GM12872 (cell line): ENCODE measurements at regions not wholly inside any gene's neighbourhood (a gene's known extent, or its start where the extent isn't known, plus 50 kb on each side); places are given as distances from the start of the nearest gene placed in this dataset.

Experiments
- CTCF ChIP-seq: IDR thresholded peaks from 3 replicates; pipeline ENCODE4 v1.5.1; 2011; ENCODE audit warnings: low read depth, mild to moderate bottlenecking, low read length, moderate library complexity; ENCODE audit not compliant: insufficient read depth

GRCh38 chr2:82395531-82395930 lies 2063.5 kb downstream of the SUCLG1 start:
- no peak for TF ChIP-seq CTCF

- TF ChIP-seq CTCF = no peak
These were observed 2067.7 kb downstream of the SUCLG1 start for GRCh38 chr2:82391386-82391785.

- TF ChIP-seq CTCF = no peak
These were observed 2051.1 kb upstream of the LRRTM1 start for GRCh38 chr2:82355622-82356021.

- no peak for TF ChIP-seq CTCF
These were observed 2041.4 kb upstream of the LRRTM1 start for GRCh38 chr2:82345910-82346309.

- no peak for TF ChIP-seq CTCF
These were observed 2040.1 kb upstream of the LRRTM1 start for GRCh38 chr2:82344670-82345069.

- TF ChIP-seq CTCF = no peak
These were observed 2037.8 kb upstream of the LRRTM1 start for GRCh38 chr2:82342356-82342755.

GRCh38 chr2:82340578-82341053 lies 2036.1 kb upstream of the LRRTM1 start:
- no peak for TF ChIP-seq CTCF

GRCh38 chr2:82339805-82340204 lies 2035.3 kb upstream of the LRRTM1 start:
- no peak for TF ChIP-seq CTCF
